22Rv1 (cell line): ENCODE measurements at regions not wholly inside any gene's neighbourhood (a gene's known extent, or its start where the extent isn't known, plus 50 kb on each side); places are given as distances from the start of the nearest gene placed in this dataset.

ENCODE experiments used
- ZFX ChIP-seq: fragments of 450-650 bp; IDR thresholded peaks from 2 replicates; pipeline ENCODE4 v1.6.1; 2017; ENCODE audit warnings: antibody characterized with exemption, borderline replicate concordance
- TF ChIP-seq, protein P1 (sequence below): fragments of 450-650 bp; IDR thresholded peaks from 2 replicates; pipeline ENCODE4 v1.5.1; 2017; ENCODE audit warnings: mild to moderate bottlenecking

DNA sequence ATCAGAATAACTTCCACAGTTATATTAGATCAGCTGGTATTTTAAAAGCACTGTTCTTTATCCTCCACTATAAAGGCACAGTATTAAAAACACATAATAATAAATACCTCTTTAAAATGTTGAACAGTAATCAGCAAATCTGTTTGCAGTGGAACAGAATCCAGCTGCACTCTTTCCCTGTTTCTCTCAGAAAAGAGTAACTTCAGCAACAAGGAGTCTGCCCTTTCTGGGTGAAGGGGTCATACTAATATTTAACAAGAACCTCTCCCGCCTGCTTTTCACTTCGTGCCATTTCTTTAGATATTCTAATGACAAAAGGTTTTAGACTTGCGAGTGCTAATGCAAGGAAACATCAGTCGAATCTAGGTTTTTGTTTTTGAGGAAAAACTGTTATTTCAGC lies 194.2 kb upstream of the FMN2 start:
- TF ChIP-seq, protein P1, sequence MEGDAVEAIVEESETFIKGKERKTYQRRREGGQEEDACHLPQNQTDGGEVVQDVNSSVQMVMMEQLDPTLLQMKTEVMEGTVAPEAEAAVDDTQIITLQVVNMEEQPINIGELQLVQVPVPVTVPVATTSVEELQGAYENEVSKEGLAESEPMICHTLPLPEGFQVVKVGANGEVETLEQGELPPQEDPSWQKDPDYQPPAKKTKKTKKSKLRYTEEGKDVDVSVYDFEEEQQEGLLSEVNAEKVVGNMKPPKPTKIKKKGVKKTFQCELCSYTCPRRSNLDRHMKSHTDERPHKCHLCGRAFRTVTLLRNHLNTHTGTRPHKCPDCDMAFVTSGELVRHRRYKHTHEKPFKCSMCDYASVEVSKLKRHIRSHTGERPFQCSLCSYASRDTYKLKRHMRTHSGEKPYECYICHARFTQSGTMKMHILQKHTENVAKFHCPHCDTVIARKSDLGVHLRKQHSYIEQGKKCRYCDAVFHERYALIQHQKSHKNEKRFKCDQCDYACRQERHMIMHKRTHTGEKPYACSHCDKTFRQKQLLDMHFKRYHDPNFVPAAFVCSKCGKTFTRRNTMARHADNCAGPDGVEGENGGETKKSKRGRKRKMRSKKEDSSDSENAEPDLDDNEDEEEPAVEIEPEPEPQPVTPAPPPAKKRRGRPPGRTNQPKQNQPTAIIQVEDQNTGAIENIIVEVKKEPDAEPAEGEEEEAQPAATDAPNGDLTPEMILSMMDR, result no peak
- no peak for TF ChIP-seq ZFX
